NOMO-1 treated with DMSO at 0.1 percent for 48 hours (cell line): ENCODE measurements at regions not wholly inside any gene's neighbourhood (a gene's known extent, or its start where the extent isn't known, plus 50 kb on each side); places are given as distances from the start of the nearest gene placed in this dataset.

Experiments
- DNase-seq: peaks from one replicate; lab custom pipeline; 2025; ENCODE audit not compliant: unreplicated experiment; lab: John Stamatoyannopoulos, UW

GRCh38 chr3:23663661-23664186 lies 142.0 kb upstream of the UBE2E1 start:
- no peak for DNase-seq

- no peak for DNase-seq
Observed at GRCh38 chr3:23664459-23664858, 141.3 kb upstream of the UBE2E1 start.

- DNase-seq = no peak
Observed at GRCh38 chr3:23665741-23666140, 140.0 kb upstream of the UBE2E1 start.

GRCh38 chr3:23666818-23667217 lies 138.9 kb upstream of the UBE2E1 start:
- DNase-seq = no peak

GRCh38 chr3:23667536-23668429 lies 138.0 kb upstream of the UBE2E1 start:
- DNase-seq = no peak

GRCh38 chr3:23668430-23668904 lies 137.3 kb upstream of the UBE2E1 start:
- DNase-seq = no peak

GRCh38 chr3:23669541-23670255 lies 136.1 kb upstream of the UBE2E1 start:
- no peak for DNase-seq

GRCh38 chr3:23671851-23672589 lies 133.7 kb upstream of the UBE2E1 start:
- DNase-seq = no peak

GRCh38 chr3:23672628-23673027 lies 133.1 kb upstream of the UBE2E1 start:
- DNase-seq = no peak

- no peak for DNase-seq
Observed at GRCh38 chr3:23675010-23675409, 130.7 kb upstream of the UBE2E1 start.

- no peak for DNase-seq
Observed at GRCh38 chr3:23676093-23676492, 129.7 kb upstream of the UBE2E1 start.

- DNase-seq = no peak
Observed at GRCh38 chr3:23682646-23683045, 123.1 kb upstream of the UBE2E1 start.

GRCh38 chr3:23685541-23686258 lies 120.1 kb upstream of the UBE2E1 start:
- DNase-seq = no peak

GRCh38 chr3:23686519-23686918 lies 119.2 kb upstream of the UBE2E1 start:
- DNase-seq = no peak

- no peak for DNase-seq
Observed at GRCh38 chr3:23691357-23691895, 114.3 kb upstream of the UBE2E1 start.

GRCh38 chr3:23696842-23697241 lies 108.9 kb upstream of the UBE2E1 start:
- DNase-seq = no peak

GRCh38 chr3:23697416-23697815 lies 108.3 kb upstream of the UBE2E1 start:
- no peak for DNase-seq

GRCh38 chr3:23698652-23699313 lies 107.0 kb upstream of the UBE2E1 start:
- DNase-seq = no peak

- DNase-seq = no peak
Observed at GRCh38 chr3:23700616-23701015, 105.1 kb upstream of the UBE2E1 start.
